Caki2 (cell line): ENCODE measurements at regions not wholly inside any gene's neighbourhood (a gene's known extent, or its start where the extent isn't known, plus 50 kb on each side); places are given as distances from the start of the nearest gene placed in this dataset.

ENCODE experiments used
- DNase-seq: peaks from one replicate; pipeline ENCODE4 v3.0.0-alpha.2; 2015; ENCODE audit warnings: low read depth
- in situ Hi-C: cut with HindIII; loops from 2 replicates; pipeline ENCODE4 v1.10.0; 2016; ENCODE audit warnings: low sequenced_read_pairs, low pct_unique_long_range_greater_than_20kb, mixed read lengths

DNA sequence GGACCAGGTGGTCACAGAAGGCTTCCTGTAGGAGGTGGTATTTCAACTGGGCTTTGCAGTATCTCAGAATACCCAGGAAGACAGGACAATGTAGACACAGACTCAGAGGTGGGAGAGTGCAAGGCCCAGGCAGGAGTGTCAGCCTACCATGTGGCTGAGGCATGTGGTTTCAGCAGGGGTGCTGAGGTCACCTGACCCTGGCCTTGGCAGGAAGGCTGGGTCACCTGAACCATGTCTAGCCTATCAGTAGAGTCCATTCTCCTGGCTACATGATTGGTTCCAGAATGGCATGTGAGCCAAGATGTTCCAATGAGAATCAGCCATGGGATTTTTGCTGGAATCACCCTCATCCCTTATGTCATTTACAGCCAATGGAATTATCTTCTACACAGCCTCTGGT lies 169.4 kb downstream of the ACTL8 start:
- DNase-seq = no peak
- in situ Hi-C loops = no loop called here

DNA sequence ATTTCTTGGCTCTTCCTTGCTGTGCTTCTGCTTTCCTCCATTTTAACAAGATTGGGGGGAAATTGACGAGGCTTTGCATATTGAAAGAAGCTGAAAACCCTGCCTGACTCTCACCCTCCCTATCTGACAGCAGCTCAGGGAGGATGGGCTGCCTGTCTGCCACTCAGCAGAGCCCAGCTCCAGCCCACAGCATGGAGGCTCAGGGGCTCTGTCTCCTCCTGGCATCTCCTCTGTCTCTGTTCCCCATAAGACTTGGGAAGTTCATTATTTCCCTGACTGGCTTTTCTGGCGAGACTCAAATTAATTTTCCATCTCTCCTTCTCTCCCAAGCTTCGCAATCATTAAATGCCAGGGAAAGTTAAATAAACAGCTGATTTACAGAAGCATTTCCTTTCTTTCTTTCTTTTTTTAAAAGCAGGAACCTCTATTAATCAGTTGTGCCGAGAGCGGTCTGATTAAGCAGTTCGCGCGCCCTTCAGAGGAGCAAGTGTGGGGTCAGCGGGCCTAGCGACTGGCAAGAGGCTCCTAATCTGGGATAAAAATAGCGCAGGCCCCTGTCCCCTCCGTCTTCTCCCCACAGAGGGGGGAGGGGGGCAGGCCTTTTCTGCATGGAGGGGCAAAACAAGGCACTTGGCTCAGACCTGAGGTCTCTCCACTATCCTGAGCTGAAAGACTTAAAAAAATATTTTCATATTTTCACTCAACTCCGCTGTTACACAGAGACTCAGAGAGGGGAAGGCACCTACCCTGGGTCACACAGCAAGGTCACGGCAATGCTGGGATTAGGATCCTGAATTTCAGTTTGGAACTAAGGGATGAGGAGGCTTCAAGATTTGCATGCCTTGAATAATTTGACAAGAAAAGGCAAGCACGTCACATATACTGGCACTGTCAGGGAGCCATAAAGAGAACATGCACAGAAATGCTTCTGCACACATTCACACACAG lies 170.4 kb downstream of the ACTL8 start:
- DNase-seq = no peak
- in situ Hi-C loops = no loop called here

DNA sequence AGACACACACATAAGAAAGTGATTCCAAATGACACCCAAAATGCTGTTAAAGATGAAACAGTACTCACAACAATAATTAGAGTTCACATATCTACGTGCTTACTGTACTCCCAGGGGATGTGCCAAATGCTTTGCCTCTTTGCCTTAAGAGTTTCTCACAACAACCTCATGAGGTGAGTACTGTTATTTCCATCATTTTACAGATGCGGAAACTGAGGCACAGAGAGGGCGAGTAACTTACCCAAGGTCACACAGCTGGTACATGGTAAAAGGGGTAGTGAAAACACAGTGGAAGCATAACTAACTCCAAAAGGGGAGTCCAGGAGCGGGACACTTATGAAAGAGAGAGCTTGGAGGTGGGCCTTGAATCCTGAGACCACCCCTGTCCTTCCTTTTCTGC lies 171.8 kb downstream of the ACTL8 start:
- no peak for DNase-seq
- in situ Hi-C loops = no loop called here

DNA sequence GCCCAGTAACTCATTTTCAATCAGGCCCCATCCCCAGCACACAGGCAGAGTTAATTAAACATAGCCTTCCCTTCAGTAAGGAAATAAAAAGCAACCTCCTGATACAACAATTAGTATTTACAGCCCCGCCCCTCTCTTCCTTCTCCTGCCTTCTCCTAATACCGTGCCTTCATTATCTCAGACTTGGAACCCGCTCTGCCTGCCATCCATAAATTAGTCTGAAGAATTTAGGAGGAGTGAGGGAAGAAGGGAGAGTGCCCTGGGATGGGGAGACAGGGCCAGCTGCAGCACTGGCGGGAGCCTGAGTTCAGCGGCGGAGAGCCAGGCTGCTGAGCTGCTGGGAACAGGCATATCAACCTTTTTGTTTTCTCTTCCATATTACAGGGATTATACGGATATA lies 172.8 kb downstream of the ACTL8 start:
- in situ Hi-C loops = no loop called here
- DNase-seq = no peak

DNA sequence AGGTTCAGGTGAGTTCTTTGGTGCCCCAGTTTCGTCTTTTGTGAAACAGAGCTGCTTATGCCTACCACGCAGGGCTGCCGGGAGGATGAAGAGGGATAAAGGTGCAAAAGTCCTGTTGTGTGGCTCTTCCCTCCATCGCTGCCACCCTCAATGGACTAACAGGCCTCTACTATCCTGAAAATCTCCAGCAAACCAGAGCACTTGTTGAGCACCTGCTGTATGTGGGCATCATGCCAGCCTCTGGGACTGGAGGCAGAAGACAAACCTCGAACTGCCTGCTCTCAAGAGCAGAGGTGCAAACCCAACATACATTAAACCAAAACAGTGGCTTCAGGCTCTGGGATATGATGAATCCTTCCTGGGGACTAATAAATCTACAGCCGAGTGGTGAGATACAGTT lies 174.1 kb downstream of the ACTL8 start:
- in situ Hi-C loops = no loop called here

DNA sequence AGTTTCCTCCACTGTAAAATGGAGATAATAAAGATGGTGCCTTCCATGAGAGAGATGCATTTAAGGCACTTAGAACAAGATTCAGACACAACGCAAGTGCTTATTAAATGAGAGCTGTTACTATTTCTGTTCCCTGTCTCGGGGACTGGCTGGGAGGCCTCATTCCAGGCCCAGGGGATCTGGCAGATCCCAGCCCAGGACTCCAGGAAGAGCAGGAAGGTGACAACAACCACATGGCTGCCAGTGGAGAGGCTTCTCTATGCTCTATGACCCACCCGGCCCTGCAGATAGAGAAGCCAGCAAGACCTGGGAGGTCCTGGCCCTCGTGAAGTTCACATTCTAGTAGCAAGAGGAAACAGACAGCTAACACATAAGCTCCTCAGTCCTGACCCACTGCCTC lies 175.5 kb downstream of the ACTL8 start:
- no peak for DNase-seq

More for the DNA sequence above, 174.1 kb downstream of the ACTL8 start:
- DNase-seq = no peak

DNA sequence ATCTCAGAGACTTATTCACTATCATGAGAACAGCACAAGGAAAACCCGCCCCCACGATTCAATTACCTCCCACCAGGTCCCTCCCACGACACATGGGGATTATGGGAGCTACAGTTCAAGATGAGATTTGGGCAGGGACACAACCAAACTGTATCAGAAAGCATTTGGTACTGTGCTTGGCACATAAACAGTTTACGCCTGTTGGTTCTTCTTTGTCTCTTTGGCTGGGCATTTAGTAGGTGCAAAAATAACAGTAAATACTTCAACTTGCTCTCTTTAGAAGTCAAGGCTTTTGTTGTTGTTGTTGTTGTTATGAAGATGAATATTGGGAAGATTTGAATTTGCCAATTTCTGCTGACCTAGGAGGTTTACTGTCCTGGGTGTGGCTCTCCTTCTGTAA lies 175.4 kb upstream of the IGSF21 start:
- in situ Hi-C loops = no loop called here
- no peak for DNase-seq

More for the DNA sequence above, 175.5 kb downstream of the ACTL8 start:
- in situ Hi-C loops = no loop called here

DNA sequence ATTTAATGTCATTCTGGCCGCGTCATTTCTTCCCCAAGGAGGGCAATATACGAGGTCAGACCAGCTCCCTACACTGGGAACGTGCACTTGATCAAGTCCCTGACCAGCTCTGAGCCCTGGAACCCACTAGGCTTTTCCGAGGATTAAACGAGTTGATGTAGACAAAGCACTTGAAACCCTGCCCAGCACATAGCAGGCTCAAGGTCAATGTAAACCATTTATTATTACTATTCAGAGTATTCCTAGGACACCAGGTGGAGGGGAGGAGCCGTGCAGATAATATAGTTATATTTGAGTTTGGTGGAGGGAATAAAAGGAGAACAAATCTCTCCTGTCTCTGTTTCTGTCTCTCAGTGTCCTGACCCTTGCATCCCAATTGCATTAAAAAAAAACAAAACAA lies 174.1 kb upstream of the IGSF21 start:
- in situ Hi-C loops = no loop called here
- DNase-seq = no peak

DNA sequence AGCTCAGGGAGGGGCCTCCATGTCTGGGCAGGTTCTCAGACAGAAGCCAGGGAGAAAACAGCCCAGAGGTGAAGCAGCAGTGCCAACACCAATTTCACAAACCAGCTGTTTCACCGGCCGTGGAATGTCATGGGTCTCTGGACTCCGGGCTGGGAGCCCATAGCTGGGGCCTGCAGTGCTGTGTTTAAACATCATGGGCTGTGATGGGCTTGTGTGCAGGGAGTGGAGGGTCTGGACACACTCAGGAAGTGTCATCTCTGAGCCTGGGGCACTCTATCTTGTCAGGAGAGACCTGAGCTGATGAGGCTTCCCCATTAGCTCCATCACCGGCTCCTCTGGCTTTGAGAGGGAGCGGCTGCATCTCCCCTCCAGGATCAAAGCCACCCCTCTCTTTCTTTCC lies 173.6 kb upstream of the IGSF21 start:
- in situ Hi-C loops = no loop called here

DNA sequence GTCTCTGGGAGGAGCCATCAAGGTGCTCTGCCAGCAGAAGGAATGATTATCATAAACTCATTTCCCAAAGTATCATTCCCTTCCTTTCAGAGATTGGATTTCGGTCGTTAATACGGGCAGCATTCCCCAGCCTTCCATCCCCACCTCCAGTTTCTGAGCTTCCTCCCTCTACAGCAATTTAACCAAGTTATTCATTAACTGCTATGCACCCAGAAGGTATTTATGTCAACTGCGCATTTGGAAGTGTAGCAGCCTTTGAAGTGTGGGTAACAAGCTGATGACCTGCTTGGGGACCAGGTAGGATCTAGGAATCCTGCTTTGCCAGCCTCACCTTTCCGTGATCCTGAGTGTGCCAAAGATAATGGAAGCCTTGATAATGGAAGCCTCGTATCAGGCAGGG lies 172.4 kb upstream of the IGSF21 start:
- no peak for DNase-seq
- in situ Hi-C loops = no loop called here

More for the DNA sequence above, 173.6 kb upstream of the IGSF21 start:
- DNase-seq = no peak

DNA sequence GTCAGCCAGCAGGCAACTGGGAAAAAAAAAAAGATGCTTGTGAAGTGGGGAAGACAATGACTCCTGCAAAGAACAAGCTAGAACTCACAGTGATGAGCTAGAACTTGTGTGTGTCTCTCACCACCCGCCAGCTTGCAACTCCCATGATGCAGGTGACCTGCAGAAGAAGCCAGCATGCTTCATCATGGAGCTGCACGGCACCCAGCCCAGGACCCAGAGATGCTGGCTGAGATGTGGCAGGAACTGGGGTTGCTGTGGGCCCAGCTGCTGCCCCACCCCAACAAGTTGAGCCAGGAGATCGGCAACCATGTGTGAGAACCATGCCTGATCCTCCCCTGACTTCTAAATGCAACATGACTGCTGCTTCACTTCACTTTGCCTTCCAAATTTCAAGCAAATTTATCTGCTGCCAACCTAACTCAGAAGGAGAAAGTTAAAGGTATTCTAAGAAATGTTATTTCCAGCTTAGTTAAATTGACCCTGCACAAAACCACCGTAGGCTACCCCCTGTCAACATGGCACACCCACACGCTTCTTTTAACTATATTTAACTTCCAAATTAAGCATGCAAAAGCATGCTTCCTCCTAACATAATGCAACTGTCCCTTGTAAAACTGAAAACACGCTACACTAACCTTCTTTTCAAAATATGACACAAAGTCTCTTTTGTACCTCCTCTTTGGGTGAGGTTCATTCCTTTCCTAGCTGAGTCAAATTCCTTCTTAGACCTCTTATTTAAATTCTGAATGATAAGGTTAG lies 166.0 kb upstream of the IGSF21 start:
- no peak for DNase-seq
- in situ Hi-C loops = no loop called here

DNA sequence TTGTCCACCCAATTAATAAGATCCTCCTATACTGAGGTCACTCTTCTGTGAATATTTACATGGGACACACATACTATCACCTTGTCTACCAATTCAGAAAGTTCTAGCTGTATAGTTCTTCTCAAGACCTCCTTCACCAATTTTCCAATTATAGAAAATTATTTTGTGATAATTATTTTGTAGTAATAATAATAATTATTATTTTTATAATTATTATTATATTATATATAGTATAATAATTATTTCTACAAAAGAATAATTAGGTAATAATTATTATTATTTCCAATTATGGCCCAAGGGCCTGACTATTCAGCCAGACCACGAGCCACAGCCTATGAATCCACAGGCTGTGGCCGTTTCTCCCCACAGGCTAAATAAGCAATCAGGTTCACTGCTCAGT lies 164.1 kb upstream of the IGSF21 start:
- no peak for DNase-seq
- in situ Hi-C loops = no loop called here

DNA sequence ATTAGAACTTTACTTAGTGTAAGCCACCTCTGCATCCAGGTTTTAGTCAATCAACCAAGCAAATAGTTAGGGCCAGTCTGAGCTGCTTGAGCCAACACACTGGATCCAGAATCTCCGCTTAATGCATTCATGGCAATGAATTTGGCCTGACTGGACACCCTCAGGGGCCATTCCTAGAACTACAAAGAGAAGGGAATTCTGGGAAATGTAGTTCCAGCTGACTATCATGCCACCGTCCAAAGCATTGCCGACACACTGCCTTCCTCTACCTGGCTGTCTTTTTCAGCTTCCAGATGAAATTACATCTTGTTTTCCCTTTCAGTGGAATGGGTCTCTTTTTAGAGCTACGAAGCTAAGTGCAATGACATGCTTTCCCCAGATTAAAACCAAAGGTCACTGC lies 163.0 kb upstream of the IGSF21 start:
- in situ Hi-C loops = no loop called here
- DNase-seq = no peak

DNA sequence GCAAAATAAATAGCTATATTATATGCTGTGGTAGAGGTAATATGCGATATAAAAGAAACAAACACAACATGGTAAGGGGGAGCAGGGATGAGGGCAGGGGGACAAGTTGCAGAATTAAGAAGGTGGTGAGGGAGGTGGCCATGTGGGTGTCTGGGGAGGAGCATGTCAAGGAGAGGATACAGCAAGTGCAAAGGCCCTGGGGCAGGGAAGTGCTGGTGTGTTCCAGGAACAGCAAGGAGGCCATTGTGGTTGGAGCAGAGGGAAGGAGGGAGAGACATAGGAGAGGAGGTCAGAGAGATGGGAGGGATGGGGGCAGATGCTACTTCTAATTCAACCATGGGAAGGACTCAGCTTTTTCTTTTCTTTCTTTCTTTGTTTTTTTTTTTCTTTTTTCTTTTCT lies 161.2 kb upstream of the IGSF21 start:
- in situ Hi-C loops = no loop called here
- no peak for DNase-seq

DNA sequence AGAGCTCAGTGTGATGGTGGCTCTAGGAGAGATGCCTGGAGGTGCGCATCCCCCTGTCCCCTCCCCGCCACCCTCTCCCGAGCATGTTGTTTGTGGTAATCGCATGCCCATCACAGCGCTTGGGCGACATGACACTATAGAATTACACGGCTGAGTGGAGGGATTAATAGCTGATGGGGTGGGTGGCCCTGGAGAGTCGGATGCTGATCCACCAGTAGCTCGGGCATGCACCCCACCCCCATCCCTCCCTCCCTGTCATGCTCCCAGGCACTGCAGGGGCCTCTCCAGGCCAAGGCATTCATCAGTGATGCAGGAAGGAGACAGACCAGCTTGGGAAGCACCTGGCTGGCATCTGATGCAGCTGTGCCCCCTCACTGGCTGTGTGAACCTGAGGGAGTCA lies 159.0 kb upstream of the IGSF21 start:
- DNase-seq = no peak
- in situ Hi-C loops = no loop called here

DNA sequence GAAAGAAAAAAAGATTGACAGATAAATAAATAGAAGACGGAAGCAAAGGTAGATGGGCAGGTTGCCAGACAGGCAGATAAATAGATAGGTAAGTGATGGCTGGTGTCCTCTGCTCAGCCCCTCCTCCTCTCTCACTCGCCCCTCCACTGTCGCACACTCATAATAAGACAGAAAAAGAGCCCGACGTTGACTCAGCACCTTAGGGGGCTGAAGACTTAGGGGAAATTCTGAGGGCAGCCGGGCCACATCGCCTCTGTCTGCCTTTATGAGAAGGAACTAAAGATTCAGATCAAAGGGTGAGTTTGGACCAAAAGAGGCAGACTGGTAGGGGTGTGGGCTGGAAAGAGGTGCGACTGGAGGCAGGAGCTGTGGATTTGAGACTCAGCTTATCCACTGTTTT lies 158.1 kb upstream of the IGSF21 start:
- in situ Hi-C loops = no loop called here
- DNase-seq = no peak

DNA sequence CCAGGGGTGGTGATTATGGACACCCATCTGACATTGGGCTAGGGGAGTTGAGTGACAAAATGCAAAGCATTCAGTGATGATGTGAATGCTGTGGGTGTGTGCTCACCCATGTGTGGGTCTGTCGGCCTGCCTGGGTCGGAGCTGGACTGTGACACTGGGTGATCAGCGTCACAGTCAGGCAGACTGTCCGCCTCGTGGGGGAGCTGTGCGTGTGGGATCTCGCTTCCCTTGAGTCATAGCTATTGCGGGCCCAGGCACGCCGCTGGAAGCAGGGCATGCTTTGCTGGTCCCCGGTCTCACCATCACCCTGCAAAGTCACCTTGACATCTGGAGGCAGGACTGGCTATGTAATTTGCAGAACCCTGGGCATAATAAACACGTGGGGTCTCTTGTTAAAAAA lies 156.9 kb upstream of the IGSF21 start:
- no peak for DNase-seq
- in situ Hi-C loops = no loop called here

DNA sequence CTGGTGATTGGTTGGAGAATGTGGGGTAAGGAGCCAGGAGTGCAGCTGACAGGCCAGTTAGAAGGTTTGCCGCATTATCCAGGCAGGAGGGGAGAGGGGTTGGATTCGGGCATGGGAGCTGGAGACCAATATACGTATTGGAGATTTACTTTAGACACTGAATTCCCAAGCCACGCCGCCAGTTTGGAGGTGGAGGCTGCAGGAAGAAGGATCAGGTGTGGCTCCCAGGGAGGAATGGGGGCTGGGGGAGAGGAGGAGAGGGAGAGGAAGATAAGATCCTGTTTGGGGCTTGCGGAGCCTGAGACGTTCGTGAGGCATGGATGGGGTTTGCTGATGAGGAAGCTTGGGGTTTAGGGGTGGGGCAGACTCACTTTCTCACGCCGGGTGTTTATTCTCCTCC lies 155.1 kb upstream of the IGSF21 start:
- in situ Hi-C loops = no loop called here

DNA sequence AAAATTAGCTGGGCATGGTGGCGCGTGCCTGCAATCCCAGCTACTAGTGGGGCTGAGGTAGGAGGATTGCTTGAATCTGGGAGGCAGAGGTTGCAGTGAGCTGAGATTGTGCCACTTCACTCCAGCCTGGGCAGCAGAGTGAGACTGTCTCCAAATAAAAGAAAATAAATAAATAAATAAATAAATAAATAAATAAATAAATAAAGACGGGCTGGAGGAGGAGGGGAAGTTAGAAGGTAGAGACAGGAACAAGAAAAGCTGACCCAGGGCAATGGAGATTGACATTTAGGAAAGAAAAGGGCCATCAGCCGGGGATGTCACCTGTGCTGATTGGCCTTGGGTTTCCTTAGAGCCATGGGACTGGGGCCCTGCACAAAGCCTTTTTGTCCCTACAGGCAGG lies 153.7 kb upstream of the IGSF21 start:
- DNase-seq = no peak
- in situ Hi-C loops = no loop called here

More for the DNA sequence above, 155.1 kb upstream of the IGSF21 start:
- DNase-seq = no peak
